Esophagus squamous epithelium (tissue), 4 donors: ENCODE measurements at regions not wholly inside any gene's neighbourhood (a gene's known extent, or its start where the extent isn't known, plus 50 kb on each side); places are given as distances from the start of the nearest gene placed in this dataset.

ENCODE experiments used
- POLR2A ChIP-seq, 4 donors: fragments of 450-650 bp; IDR thresholded peaks; one replicate each; pipeline ENCODE4 v1.6.1; 2017; ENCODE audit warnings: antibody characterized with exemption in 4 of 4, mild to moderate bottlenecking in 4 of 4, moderate library complexity in 3 of 4
- TF ChIP-seq, protein P1 (sequence below), 6 experiments: fragments of 450-650 bp in 4 of 6; fragments of 200-600 bp in 2 of 6; sonication (generic) in 2 of 6; IDR thresholded peaks; one replicate each; pipeline ENCODE4 v1.5.1; 2016 to 2019; ENCODE audit warnings: antibody characterized with exemption in 6 of 6, mild to moderate bottlenecking in 4 of 6, moderate library complexity in 4 of 6

DNA sequence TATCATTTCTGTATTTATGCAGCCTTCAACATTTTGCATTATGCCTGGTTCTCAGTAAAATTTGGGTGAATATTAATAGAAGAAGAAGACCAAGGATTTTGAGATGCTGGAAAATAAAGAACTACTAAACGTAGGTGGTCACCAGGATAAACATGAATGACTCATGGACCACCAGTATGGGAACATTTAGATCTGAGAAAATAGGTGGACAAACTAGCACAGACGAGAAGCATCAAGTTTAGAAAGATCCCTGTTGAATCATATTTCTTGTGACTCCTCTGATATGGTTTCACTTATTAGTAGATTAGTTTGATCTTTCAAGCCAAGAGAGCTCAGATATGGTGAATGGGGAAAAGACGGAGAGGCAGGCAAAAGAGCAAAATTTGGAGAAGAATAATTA lies 97.9 kb downstream of the RAP2B start:
- TF ChIP-seq, protein P1, sequence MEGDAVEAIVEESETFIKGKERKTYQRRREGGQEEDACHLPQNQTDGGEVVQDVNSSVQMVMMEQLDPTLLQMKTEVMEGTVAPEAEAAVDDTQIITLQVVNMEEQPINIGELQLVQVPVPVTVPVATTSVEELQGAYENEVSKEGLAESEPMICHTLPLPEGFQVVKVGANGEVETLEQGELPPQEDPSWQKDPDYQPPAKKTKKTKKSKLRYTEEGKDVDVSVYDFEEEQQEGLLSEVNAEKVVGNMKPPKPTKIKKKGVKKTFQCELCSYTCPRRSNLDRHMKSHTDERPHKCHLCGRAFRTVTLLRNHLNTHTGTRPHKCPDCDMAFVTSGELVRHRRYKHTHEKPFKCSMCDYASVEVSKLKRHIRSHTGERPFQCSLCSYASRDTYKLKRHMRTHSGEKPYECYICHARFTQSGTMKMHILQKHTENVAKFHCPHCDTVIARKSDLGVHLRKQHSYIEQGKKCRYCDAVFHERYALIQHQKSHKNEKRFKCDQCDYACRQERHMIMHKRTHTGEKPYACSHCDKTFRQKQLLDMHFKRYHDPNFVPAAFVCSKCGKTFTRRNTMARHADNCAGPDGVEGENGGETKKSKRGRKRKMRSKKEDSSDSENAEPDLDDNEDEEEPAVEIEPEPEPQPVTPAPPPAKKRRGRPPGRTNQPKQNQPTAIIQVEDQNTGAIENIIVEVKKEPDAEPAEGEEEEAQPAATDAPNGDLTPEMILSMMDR (IDR thresholded peaks at IDR 0.05) = no peak
- no peak for TF ChIP-seq POLR2A (IDR thresholded peaks at IDR 0.05)
